ENCODE measurements at regions not wholly inside any gene's neighbourhood (a gene's known extent, or its start where the extent isn't known, plus 50 kb on each side); places are given as distances from the start of the nearest gene placed in this dataset.
A peak's percentile ranks its signal among the peaks of the same experiment; 100 is the strongest.

DNA sequence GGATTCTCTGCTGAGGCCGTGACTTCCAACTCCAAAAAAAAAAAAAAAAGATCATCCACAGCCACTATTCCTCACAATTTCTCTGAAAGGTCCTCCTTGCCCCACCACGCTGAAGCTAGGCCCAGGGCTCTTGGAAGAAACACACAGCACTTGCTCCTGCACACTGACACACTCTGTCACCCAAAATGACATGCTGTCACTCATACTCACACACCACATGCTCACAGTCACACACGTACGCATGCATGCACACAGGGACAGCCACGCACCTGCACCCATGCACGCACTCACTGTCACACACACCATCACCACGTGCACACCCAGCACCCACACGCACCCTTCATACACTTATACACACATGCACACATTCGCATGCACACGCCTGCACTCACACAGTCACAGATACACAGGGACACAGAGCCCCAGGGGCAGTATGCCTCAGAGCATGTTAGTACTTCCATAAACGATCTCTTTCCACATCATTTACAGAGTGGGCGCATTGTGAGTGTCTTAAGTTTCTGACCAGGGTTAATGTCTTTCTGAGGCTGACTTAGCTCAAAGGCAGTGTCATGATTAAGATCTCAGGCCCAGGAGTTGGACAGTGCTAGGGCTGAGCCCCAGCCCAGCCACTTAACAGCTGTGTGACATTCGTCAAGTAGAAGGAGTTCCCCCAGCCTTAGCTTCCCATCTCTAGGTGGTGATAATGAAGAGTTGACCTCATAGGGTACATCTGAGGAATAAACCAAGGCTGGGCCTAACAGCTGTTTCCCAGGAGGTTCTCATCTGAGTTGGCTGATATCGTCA lies 93.4 kb downstream of the GLI2 start:
- Mint-ChIP-seq H3K36me3 (no peaks in the 10 kb centered on the region), H3K4me1 (peaks cover 0 to 1% (median 0%) of the 10 kb centered on the region in 7 donors), H3K9me3 (no peaks in the 10 kb centered on the region), H3K27me3 (no peaks in the 10 kb centered on the region), H3K27ac (no peak overlapping the region), H3K4me3 (no peak overlapping the region)
- POLR2A ChIA-PET = no interaction called here
- no peak overlapping the region for H3K27ac ChIP-seq (ENCODE audit: low read depth, low read length)
- CTCF ChIA-PET = no interaction called here
- intact Hi-C loops (cut with micrococcal nuclease) = no loop called here
- ATAC-seq (no peak), DNase-seq (no peak)
- H3K9me3 ChIP-seq (ENCODE audit: control insufficient read depth in 2 of 3, low read length in 3 of 3) = no peaks in the 10 kb centered on the region
- H3K36me3 ChIP-seq (ENCODE audit: control insufficient read depth in 2 of 3, insufficient read depth in 3 of 3, low read length in 3 of 3) = no peaks in the 10 kb centered on the region
- H3K4me1 ChIP-seq (ENCODE audit: control insufficient read depth in 2 of 2, insufficient read depth in 2 of 2, low read length in 2 of 2) = no peaks in the 10 kb centered on the region
- no peaks in the 10 kb centered on the region for H3K27me3 ChIP-seq (ENCODE audit: control insufficient read depth in 2 of 2, insufficient read depth in 2 of 2, low read length in 2 of 2)
- H3K4me3 ChIP-seq (ENCODE audit: low read length) = no peak overlapping the region

- Histone ChIP-seq H3K27ac (ENCODE audit: low read depth, low read length) (no peak overlapping the region), H3K9me3 (ENCODE audit: control insufficient read depth in 2 of 3, low read length in 3 of 3) (no peaks in the 10 kb centered on the region), H3K27me3 (ENCODE audit: control insufficient read depth in 2 of 2, insufficient read depth in 2 of 2, low read length in 2 of 2) (no peaks in the 10 kb centered on the region), H3K4me1 (ENCODE audit: control insufficient read depth in 2 of 2, insufficient read depth in 2 of 2, low read length in 2 of 2) (no peaks in the 10 kb centered on the region), H3K36me3 (ENCODE audit: control insufficient read depth in 2 of 3, insufficient read depth in 3 of 3, low read length in 3 of 3) (no peaks in the 10 kb centered on the region), H3K4me3 (ENCODE audit: low read length) (no peak overlapping the region)
- intact Hi-C loops (cut with micrococcal nuclease) = no loop called here
- H3K9me3 Mint-ChIP-seq = no peaks in the 10 kb centered on the region
- no peaks in the 10 kb centered on the region for H3K36me3 Mint-ChIP-seq
- H3K4me1 Mint-ChIP-seq = peaks cover 0 to 1% (median 0%) of the 10 kb centered on the region in 7 donors
- POLR2A ChIA-PET = no interaction called here
- no peak overlapping the region for H3K4me3 Mint-ChIP-seq
- H3K27me3 Mint-ChIP-seq = no peaks in the 10 kb centered on the region
- no peak overlapping the region for H3K27ac Mint-ChIP-seq
- CTCF ChIA-PET = no interaction called here
- no peak for DNase-seq
- no peak for ATAC-seq
Measured at GRCh38 chr2:120829633-120830025, 94.0 kb downstream of the GLI2 start.

DNA sequence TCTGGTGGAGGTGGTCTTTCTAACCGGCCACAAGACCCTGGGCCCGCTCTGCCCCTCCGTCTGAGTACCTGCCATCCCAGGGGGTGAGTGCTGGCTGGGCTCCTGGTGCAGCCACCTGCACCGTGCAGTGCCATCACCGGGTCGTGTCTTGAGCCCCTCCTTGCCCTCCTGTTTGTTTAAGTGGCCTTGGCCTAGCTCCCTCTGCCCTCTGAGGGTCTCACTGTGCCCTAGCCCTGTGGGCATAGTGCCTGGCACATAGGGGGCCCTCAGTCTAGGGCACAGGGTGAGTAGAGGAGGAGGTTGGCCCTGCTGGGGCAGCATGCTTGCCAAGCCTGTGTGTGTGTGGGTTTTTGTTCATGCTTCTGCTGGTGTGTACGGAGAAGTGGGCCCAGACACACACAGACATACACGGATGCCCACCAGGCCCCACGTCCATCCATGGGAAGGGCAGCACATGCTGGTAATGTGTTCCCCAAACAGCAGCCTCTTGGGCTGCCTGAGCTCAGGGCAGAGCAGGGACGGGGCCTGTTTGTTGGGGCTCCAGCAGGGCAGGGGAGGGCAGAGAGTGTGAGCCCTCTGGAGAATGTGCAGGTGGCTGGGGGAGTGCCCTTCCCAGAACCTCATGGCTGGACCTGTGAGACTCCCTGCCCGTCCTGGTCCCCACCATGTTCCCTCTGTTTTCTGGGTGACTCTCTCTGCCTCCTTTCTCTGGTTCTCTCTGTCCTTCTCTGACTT lies 94.6 kb downstream of the GLI2 start:
- Histone ChIP-seq H3K4me3 (ENCODE audit: low read length) (no peak overlapping the region), H3K27me3 (ENCODE audit: control insufficient read depth in 2 of 2, insufficient read depth in 2 of 2, low read length in 2 of 2) (no peaks in the 10 kb centered on the region), H3K27ac (ENCODE audit: low read depth, low read length) (no peak overlapping the region), H3K36me3 (ENCODE audit: control insufficient read depth in 2 of 3, insufficient read depth in 3 of 3, low read length in 3 of 3) (no peaks in the 10 kb centered on the region), H3K4me1 (ENCODE audit: control insufficient read depth in 2 of 2, insufficient read depth in 2 of 2, low read length in 2 of 2) (no peaks in the 10 kb centered on the region), H3K9me3 (ENCODE audit: control insufficient read depth in 2 of 3, low read length in 3 of 3) (no peaks in the 10 kb centered on the region)
- CTCF ChIA-PET = no interaction called here
- no peak overlapping the region for H3K27ac Mint-ChIP-seq
- ATAC-seq (no peak), DNase-seq (no peak)
- intact Hi-C loops (cut with micrococcal nuclease) = no loop called here
- peaks cover 0 to 1% (median 0%) of the 10 kb centered on the region in 7 donors for H3K4me1 Mint-ChIP-seq
- no peaks in the 10 kb centered on the region for H3K27me3 Mint-ChIP-seq
- no peak overlapping the region for H3K4me3 Mint-ChIP-seq
- H3K9me3 Mint-ChIP-seq = no peaks in the 10 kb centered on the region
- no peaks in the 10 kb centered on the region for H3K36me3 Mint-ChIP-seq
- POLR2A ChIA-PET = no interaction called here

DNA sequence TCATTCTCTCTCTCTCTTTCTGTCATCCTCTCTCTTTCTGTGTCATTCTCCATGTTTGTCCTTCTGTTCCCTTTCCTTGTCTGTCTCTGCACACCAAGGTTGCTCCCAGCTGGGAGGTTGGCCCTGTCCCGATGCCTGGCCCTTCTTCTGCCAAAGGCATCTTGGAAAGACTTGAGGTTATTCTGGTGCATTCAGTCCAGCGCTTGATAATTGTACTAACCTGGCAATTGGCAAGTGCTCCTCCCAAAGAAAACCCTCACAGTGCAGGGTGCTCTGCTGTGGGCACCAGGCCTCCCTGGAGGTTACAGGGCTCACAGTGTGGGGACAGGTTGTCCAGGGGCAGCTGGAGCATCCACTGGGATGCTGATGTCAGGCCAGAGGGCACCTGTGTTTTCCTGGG lies 95.4 kb downstream of the GLI2 start:
- Histone ChIP-seq H3K9me3 (ENCODE audit: control insufficient read depth in 2 of 3, low read length in 3 of 3) (no peaks in the 10 kb centered on the region), H3K27me3 (ENCODE audit: control insufficient read depth in 2 of 2, insufficient read depth in 2 of 2, low read length in 2 of 2) (no peaks in the 10 kb centered on the region), H3K27ac (ENCODE audit: low read depth, low read length) (no peak overlapping the region), H3K36me3 (ENCODE audit: control insufficient read depth in 2 of 3, insufficient read depth in 3 of 3, low read length in 3 of 3) (no peaks in the 10 kb centered on the region), H3K4me3 (ENCODE audit: low read length) (no peak overlapping the region), H3K4me1 (ENCODE audit: control insufficient read depth in 2 of 2, insufficient read depth in 2 of 2, low read length in 2 of 2) (no peaks in the 10 kb centered on the region)
- intact Hi-C loops (cut with micrococcal nuclease) = no loop called here
- ATAC-seq (no peak), DNase-seq (no peak)
- POLR2A ChIA-PET = no interaction called here
- peaks cover 0 to 1% (median 0%) of the 10 kb centered on the region in 7 donors for H3K4me1 Mint-ChIP-seq
- H3K4me3 Mint-ChIP-seq = peak overlapping the region in 1 of 10 donors; percentile 5
- no peaks in the 10 kb centered on the region for H3K27me3 Mint-ChIP-seq
- no peak overlapping the region for H3K27ac Mint-ChIP-seq
- H3K9me3 Mint-ChIP-seq = no peaks in the 10 kb centered on the region
- CTCF ChIA-PET = no interaction called here
- H3K36me3 Mint-ChIP-seq = no peaks in the 10 kb centered on the region

DNA sequence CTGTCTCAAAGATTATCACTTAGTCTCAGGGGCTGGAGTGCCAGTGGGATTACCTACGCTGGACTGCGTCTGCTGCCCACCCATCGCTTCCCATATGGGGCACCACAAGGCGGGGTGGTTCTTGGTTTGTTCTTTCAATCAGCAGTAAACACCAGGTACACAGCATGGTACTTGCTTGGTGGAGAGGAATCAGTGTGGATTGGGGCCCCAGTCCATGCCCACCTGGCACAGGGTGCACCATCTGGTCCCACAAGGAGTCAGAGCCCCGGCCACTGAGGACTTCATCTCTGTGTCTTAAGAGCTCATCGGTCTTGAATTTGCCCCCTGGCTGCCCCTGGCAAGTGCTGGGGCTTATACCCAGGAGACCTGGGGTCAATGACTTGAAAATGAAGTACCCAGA lies 96.2 kb downstream of the GLI2 start:
- H3K36me3 ChIP-seq (ENCODE audit: control insufficient read depth in 2 of 3, insufficient read depth in 3 of 3, low read length in 3 of 3) = no peaks in the 10 kb centered on the region
- H3K4me1 ChIP-seq (ENCODE audit: control insufficient read depth in 2 of 2, insufficient read depth in 2 of 2, low read length in 2 of 2) = no peaks in the 10 kb centered on the region
- Mint-ChIP-seq H3K9me3 (no peaks in the 10 kb centered on the region), H3K36me3 (no peaks in the 10 kb centered on the region), H3K4me1 (peaks cover 0 to 1% (median 0%) of the 10 kb centered on the region in 7 donors), H3K27me3 (no peaks in the 10 kb centered on the region), H3K27ac (no peak overlapping the region), H3K4me3 (no peak overlapping the region)
- H3K27ac ChIP-seq (ENCODE audit: low read depth, low read length) = no peak overlapping the region
- no peak for DNase-seq
- ATAC-seq = no peak
- no peaks in the 10 kb centered on the region for H3K27me3 ChIP-seq (ENCODE audit: control insufficient read depth in 2 of 2, insufficient read depth in 2 of 2, low read length in 2 of 2)
- ChIA-PET POLR2A (no interaction called here), CTCF (no interaction called here)
- intact Hi-C loops (cut with micrococcal nuclease) = no loop called here
- H3K9me3 ChIP-seq (ENCODE audit: control insufficient read depth in 2 of 3, low read length in 3 of 3) = no peaks in the 10 kb centered on the region
- H3K4me3 ChIP-seq (ENCODE audit: low read length) = no peak overlapping the region

DNA sequence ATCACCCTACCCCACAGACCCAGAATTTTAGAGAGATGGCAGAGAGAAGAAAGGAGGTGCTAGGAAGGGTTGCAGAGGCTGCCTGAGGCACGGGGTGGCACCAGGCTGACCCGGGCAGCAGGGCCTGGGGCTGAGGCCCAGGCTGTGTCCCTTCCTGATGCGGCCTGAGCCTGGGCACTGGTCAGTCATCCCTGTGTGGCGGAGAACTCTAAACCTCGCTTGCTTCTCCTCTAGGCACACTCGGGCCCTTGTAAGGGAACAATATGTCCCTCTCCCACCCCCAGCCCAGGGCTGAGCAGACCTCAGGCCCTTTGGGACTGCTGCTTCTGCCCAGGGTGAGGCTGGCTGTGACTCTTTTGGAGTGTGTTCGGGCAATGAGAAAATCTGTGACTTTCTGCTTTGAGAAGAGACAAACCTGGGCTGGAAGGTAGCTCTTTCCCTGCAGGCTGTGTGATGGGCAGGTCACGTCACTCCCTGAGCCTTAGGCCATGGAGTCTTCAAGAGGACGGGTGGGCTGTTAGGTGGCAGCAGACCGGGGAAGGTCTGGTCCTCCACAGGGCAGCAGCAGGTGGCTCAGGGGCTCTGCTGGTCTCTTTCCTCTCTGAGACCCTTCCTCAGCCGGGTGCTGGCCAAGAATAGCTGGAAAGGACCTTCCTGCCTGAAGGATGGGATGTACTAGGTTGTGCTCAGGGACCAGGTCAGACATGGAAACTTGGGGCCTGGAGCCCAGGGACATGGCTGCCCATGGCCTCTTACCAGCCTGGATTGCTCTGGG lies 96.8 kb downstream of the GLI2 start:
- CTCF ChIA-PET = no interaction called here
- intact Hi-C loops (cut with micrococcal nuclease) = no loop called here
- no peaks in the 10 kb centered on the region for H3K36me3 Mint-ChIP-seq

More for the DNA sequence above, 96.8 kb downstream of the GLI2 start:
- H3K36me3 ChIP-seq (ENCODE audit: control insufficient read depth in 2 of 3, insufficient read depth in 3 of 3, low read length in 3 of 3) = no peaks in the 10 kb centered on the region
- peaks cover 0 to 1% (median 0%) of the 10 kb centered on the region in 7 donors for H3K4me1 Mint-ChIP-seq
- H3K27ac Mint-ChIP-seq = no peak overlapping the region
- H3K4me3 Mint-ChIP-seq = no peak overlapping the region
- no peak overlapping the region for H3K27ac ChIP-seq (ENCODE audit: low read depth, low read length)
- H3K4me3 ChIP-seq (ENCODE audit: low read length) = no peak overlapping the region
- no peaks in the 10 kb centered on the region for H3K27me3 Mint-ChIP-seq
- no peaks in the 10 kb centered on the region for H3K9me3 ChIP-seq (ENCODE audit: control insufficient read depth in 2 of 3, low read length in 3 of 3)
- H3K27me3 ChIP-seq (ENCODE audit: control insufficient read depth in 2 of 2, insufficient read depth in 2 of 2, low read length in 2 of 2) = no peaks in the 10 kb centered on the region
- no peak for ATAC-seq
- POLR2A ChIA-PET = no interaction called here
- H3K9me3 Mint-ChIP-seq = no peaks in the 10 kb centered on the region
- H3K4me1 ChIP-seq (ENCODE audit: control insufficient read depth in 2 of 2, insufficient read depth in 2 of 2, low read length in 2 of 2) = no peaks in the 10 kb centered on the region
- DNase-seq = no peak

Measured in naive thymus-derived CD4-positive, alpha-beta T cell (primary cell).